Heart left ventricle (tissue), 13 donors: ENCODE measurements at regions not wholly inside any gene's neighbourhood (a gene's known extent, or its start where the extent isn't known, plus 50 kb on each side); places are given as distances from the start of the nearest gene placed in this dataset.

Experiments
- POLR2A ChIP-seq, 2 donors: fragments of 450-650 bp; IDR thresholded peaks; one replicate each; pipeline ENCODE4 v1.6.1; 2017; ENCODE audit warnings: antibody characterized with exemption in 2 of 2, mild to moderate bottlenecking in 2 of 2, moderate library complexity in 2 of 2
- TF ChIP-seq, protein P1 (sequence below), 12 donors: fragments of 200-600 bp; sonication (generic) in 4 of 12; IDR thresholded peaks; one replicate each; pipeline versions ENCODE4 v1.5.0 to v1.8.0; 2018 to 2022; ENCODE audit warnings: antibody characterized with exemption in 12 of 12, mild to moderate bottlenecking in 5 of 12
- donor health status: ischemic (EF 13 %, LVEDD 7.1; RV severe dilation, severe dysfunction).
- donor health status: DM: no; HTN: yes; CAD: no.
- donor health status: DM: no; HTN: no; CAD: no.
- donor health status: ischemic (EF 25% LVEDD 6.9; RV normal size, moderate dysfunction).
- donor health status: ischemic (EF 25% LVEDD 5.7; RV mildly dilated, moderate dysfunction).
- donor health status: ischemic (EF 35%, LVEDD 5.7; RV mildly dilated, moderate dysfunction).
- donor health status: nonischemic (EF 11% LVEDD 7.7; RV severe dilation, severe dysfunction).
- donor health status: DM: yes; HTN: yes; CAD: no.
- donor health status: PGD.
- donor health status: ischemic (EF 29% LVEDD 5.4; RV normal size, mild dysfunction).
- donor health status: nonischemic (EF 23%, LVEDD 6.1; RV moderate dilation, normal function).

GRCh38 chr16:48085729-48086128 lies 70.1 kb downstream of the ABCC12 start:
- no peak for TF ChIP-seq POLR2A (IDR thresholded peaks at IDR 0.05)
- TF ChIP-seq, protein P1, sequence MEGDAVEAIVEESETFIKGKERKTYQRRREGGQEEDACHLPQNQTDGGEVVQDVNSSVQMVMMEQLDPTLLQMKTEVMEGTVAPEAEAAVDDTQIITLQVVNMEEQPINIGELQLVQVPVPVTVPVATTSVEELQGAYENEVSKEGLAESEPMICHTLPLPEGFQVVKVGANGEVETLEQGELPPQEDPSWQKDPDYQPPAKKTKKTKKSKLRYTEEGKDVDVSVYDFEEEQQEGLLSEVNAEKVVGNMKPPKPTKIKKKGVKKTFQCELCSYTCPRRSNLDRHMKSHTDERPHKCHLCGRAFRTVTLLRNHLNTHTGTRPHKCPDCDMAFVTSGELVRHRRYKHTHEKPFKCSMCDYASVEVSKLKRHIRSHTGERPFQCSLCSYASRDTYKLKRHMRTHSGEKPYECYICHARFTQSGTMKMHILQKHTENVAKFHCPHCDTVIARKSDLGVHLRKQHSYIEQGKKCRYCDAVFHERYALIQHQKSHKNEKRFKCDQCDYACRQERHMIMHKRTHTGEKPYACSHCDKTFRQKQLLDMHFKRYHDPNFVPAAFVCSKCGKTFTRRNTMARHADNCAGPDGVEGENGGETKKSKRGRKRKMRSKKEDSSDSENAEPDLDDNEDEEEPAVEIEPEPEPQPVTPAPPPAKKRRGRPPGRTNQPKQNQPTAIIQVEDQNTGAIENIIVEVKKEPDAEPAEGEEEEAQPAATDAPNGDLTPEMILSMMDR (IDR thresholded peaks at IDR 0.05): no peak
